ENCODE measurements at regions not wholly inside any gene's neighbourhood (a gene's known extent, or its start where the extent isn't known, plus 50 kb on each side); places are given as distances from the start of the nearest gene placed in this dataset.

GRCh38 chr2:121828281-121828731, 72.9 kb downstream of the TSN start:
- no peak for TF ChIP-seq SUZ12 (IDR thresholded peaks at IDR 0.05)
- no peak for TF ChIP-seq ZNF384 (IDR thresholded peaks at IDR 0.05)
- TF ChIP-seq FOXM1 (IDR thresholded peaks at IDR 0.05; ENCODE audit: borderline replicate concordance), result no peak
- no peak for TF ChIP-seq FOXK2 (IDR thresholded peaks at IDR 0.05)
- no peak for TF ChIP-seq PKNOX1 (IDR thresholded peaks at IDR 0.05)
- TF ChIP-seq CTBP1 (IDR thresholded peaks at IDR 0.05; ENCODE audit: borderline replicate concordance), result no peak
- no peak for TF ChIP-seq BHLHE40 (IDR thresholded peaks at IDR 0.05; ENCODE audit: borderline replicate concordance)
- no peak for TF ChIP-seq FOXA1 (IDR thresholded peaks at IDR 0.05)
- no peak for TF ChIP-seq SP1 (IDR thresholded peaks at IDR 0.05)
- no peak for TF ChIP-seq TARDBP (IDR thresholded peaks at IDR 0.05)

Data from HEK293T (cell line).